ENCODE measurements at regions not wholly inside any gene's neighbourhood (a gene's known extent, or its start where the extent isn't known, plus 50 kb on each side); places are given as distances from the start of the nearest gene placed in this dataset.
"Not testable (repeated sequence)": the region's sequence is repeated elsewhere in the genome, so short reads cannot be mapped to it uniquely, and the experiment has no call there.

DNA sequence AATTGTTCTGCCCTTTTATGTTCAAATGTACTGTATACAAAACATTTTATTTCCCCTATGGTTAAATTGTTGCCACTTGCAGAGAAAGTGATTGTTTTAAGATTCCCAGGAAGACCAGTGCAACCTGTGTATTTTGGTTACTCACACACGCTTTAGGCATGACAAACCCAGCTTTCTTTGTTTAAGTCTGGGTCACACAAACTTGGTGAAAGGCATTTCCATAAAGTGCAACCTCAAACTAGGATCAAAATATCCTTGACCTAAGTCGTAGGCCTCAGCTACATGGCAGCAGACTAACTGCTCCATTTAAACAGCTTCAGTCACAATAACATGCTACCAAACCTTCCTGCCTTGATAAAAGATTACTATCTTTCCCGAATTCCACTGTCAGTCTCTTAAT, 639.0 kb upstream of the PRR20A start:
- Histone ChIP-seq H3K9me3 (no peaks in the 10 kb centered on the region), H3K4me3 (ENCODE audit: low read depth, low read length) (no peak overlapping the region), H3K4me1 (peaks cover 5% of the 10 kb centered on the region; the same call in 1 of the 2 replicates), H3K27me3 (no peaks in the 10 kb centered on the region), H3K36me3 (no peaks in the 10 kb centered on the region)
- TF ChIP-seq, protein P1, sequence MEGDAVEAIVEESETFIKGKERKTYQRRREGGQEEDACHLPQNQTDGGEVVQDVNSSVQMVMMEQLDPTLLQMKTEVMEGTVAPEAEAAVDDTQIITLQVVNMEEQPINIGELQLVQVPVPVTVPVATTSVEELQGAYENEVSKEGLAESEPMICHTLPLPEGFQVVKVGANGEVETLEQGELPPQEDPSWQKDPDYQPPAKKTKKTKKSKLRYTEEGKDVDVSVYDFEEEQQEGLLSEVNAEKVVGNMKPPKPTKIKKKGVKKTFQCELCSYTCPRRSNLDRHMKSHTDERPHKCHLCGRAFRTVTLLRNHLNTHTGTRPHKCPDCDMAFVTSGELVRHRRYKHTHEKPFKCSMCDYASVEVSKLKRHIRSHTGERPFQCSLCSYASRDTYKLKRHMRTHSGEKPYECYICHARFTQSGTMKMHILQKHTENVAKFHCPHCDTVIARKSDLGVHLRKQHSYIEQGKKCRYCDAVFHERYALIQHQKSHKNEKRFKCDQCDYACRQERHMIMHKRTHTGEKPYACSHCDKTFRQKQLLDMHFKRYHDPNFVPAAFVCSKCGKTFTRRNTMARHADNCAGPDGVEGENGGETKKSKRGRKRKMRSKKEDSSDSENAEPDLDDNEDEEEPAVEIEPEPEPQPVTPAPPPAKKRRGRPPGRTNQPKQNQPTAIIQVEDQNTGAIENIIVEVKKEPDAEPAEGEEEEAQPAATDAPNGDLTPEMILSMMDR (IDR thresholded peaks at IDR 0.05; ENCODE audit: low read depth, low read length): no peak
- DNase-seq: no peak

DNA sequence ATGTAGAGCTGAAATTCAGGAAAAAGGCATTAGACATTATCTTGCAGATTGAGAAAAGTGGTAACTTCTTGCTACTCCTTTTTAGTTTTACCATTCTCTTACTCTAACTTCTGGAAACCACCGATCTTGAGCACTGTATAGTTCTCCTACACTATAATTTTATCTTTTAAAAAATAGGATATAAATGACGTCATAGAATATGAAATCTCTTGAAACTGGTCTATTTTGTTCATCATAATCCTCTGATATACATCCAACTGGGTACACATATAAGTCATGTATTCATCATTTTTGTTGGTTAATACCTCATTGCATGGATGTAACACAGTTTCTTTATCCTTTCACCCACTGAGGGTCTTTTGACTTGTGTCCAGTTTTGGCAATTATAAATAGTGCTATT, 629.9 kb upstream of the PRR20A start:
- Histone ChIP-seq H3K4me3 (ENCODE audit: low read depth, low read length) (no peak overlapping the region), H3K36me3 (no peaks in the 10 kb centered on the region), H3K4me1 (no peaks in the 10 kb centered on the region), H3K9me3 (no peaks in the 10 kb centered on the region), H3K27me3 (no peaks in the 10 kb centered on the region)
- DNase-seq: no peak
- TF ChIP-seq, protein P1 (IDR thresholded peaks at IDR 0.05; ENCODE audit: low read depth, low read length): no peak

DNA sequence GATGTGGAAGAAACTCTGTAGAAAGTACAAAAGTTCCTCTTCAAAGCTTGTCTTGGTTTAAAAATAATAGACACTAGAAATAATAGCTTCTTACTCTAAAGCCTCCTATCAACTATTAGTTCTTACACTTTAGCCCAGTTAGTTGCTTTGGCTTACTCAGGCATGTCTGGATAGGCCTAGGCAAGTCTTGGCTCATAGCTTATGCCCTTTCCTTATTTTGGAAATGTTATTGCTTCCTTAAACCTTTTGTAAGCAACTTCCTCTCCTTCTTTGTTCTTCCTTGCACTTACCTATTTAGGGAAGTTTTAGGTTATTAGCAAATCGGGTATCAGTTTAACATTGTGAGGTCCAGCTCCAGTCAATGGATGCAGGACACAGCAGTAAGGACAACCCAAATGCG, 628.4 kb upstream of the PRR20A start:
- H3K36me3 ChIP-seq; H3K4me3 ChIP-seq (ENCODE audit: low read depth, low read length); H3K9me3 ChIP-seq; H3K4me1 ChIP-seq; H3K27me3 ChIP-seq; DNase-seq: not testable (repeated sequence)

DNA sequence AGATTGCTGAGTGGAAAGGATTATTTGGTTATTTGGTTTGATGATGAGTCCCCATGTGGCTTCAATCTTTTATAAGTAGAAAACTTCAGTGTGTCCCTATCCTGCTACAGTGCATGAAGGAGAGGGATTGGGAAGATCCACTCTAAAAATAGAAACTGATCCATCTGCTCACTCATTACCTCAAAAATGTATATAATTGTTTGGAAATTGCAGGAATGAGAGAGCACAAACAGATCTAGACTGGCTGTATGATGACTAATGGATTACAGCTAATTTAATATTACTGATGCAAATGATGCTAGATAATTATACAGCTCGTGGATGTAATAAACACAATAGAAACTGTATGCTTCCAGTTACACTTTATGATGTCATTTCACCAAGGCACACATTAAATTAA, 625.3 kb upstream of the PRR20A start:
- H3K9me3 ChIP-seq: no peaks in the 10 kb centered on the region
- no peaks in the 10 kb centered on the region for H3K36me3 ChIP-seq
- H3K4me1 ChIP-seq: no peaks in the 10 kb centered on the region
- no peak for DNase-seq
- TF ChIP-seq, protein P1 (IDR thresholded peaks at IDR 0.05; ENCODE audit: low read depth, low read length): no peak
- H3K27me3 ChIP-seq: no peaks in the 10 kb centered on the region
- no peak overlapping the region for H3K4me3 ChIP-seq (ENCODE audit: low read depth, low read length)

DNA sequence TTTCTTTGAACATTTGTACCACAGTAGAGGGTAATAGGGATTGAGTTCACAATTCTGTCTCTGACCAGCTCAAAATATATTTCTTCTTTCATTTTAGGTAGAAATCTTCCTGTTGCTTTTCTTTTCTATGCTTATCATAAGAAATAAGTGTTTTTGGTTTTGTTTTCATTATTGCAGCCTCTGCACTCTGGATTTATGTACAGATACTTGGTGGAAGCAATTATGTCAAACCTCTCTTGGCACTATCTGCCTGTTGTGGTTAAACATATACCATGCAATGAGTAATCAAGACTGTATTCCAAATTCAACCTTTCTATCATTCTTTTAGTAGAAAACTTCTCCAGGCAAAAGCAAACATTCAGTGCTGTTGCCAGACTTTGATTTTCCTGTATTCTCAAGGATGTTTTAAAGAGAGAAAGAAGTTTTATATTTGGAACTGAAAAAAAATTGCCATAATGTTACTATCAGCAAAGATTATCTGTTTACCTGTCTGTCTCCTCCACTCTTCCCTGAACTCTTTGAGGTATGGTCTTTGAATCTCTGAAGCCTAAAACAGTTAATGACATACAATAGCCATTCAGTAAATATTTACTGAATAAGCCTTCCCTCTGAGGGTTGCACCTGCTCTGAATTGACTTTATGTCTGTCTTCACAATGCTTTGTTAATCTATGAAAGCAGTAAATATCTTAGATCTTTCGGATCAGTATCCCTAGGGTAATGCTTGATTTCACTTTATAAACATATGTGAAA, 612.5 kb upstream of the PRR20A start:
- DNase-seq: no peak
- no peaks in the 10 kb centered on the region for H3K27me3 ChIP-seq
- TF ChIP-seq, protein P1 (IDR thresholded peaks at IDR 0.05; ENCODE audit: low read depth, low read length): no peak
- no peaks in the 10 kb centered on the region for H3K36me3 ChIP-seq
- H3K9me3 ChIP-seq: no peaks in the 10 kb centered on the region
- no peaks in the 10 kb centered on the region for H3K4me1 ChIP-seq
- no peak overlapping the region for H3K4me3 ChIP-seq (ENCODE audit: low read depth, low read length)

DNA sequence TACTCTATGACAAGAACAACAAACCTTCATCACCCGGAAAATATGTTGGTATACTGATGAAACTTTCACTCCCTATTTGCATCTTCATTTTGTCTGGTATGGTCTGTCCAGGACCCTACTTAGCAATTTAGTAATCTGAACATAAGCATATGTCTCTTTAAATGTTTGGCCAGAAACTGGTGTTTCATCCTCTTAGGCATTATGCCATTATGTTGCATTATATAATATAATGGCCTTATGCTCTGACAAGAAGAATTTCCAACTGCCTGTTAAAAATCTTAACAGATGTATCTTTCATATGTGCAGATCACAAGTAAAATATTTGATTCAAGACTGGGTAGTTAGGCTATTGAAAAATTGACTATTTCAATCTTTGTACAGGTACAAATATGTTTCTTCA, 610.6 kb upstream of the PRR20A start:
- TF ChIP-seq, protein P1 (IDR thresholded peaks at IDR 0.05; ENCODE audit: low read depth, low read length): no peak
- no peak for DNase-seq
- H3K4me3 ChIP-seq (ENCODE audit: low read depth, low read length): no peak overlapping the region
- H3K9me3 ChIP-seq: no peaks in the 10 kb centered on the region
- no peaks in the 10 kb centered on the region for H3K36me3 ChIP-seq
- no peaks in the 10 kb centered on the region for H3K4me1 ChIP-seq
- no peaks in the 10 kb centered on the region for H3K27me3 ChIP-seq

DNA sequence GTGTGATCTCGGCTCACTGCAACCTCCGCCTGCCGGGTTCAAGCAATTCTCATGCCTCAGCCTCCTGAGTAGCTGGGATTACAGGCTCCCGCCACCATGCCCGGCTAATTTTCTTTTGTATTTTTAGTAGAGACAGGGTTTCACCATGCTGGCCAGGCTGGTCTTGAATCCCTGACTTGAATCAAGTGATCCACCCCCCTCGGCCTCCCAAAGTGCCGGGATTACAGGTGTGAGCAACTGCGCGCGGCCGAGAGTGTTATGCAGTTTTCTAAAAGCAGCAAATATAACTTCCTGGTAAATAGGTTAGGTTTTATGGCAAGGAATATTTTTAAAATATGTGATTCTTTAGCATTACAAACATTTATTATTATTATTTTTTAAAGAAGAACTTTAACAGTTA, 592.8 kb upstream of the PRR20A start:
- H3K4me3 ChIP-seq (ENCODE audit: low read depth, low read length); DNase-seq; H3K36me3 ChIP-seq; H3K27me3 ChIP-seq; H3K4me1 ChIP-seq; H3K9me3 ChIP-seq: not testable (repeated sequence)
